Neuronal stem cell (in vitro differentiated cells): ENCODE measurements at regions not wholly inside any gene's neighbourhood (a gene's known extent, or its start where the extent isn't known, plus 50 kb on each side); places are given as distances from the start of the nearest gene placed in this dataset.

Source experiments
- DNase-seq: peaks from one replicate; pipeline ENCODE4 v3.0.0-alpha.2; 2013; ENCODE audit warnings: low spot score
- H2AFZ ChIP-seq: one replicate; pipeline ENCODE4 v1.6.1; 2013; ENCODE audit warnings: mild to moderate bottlenecking, low read length, inconsistent platforms
- H2AK5ac ChIP-seq: 2 replicates; pipeline ENCODE4 v1.6.1; 2013; ENCODE audit warnings: low read depth, mild to moderate bottlenecking, inconsistent platforms, low read length, moderate library complexity, mixed read lengths
- H2BK120ac ChIP-seq: 2 replicates; pipeline ENCODE4 v1.6.1; 2013; ENCODE audit warnings: low read depth, mild to moderate bottlenecking, inconsistent platforms, low read length, moderate library complexity, mixed read lengths
- H2BK12ac ChIP-seq: one replicate; pipeline ENCODE4 v1.6.1; 2013; ENCODE audit warnings: low read length, inconsistent platforms
- H2BK15ac ChIP-seq: 2 replicates; pipeline ENCODE4 v1.6.1; 2013; ENCODE audit warnings: mild to moderate bottlenecking, low read length, inconsistent platforms, mixed read lengths
- H2BK5ac ChIP-seq: one replicate; pipeline ENCODE4 v1.6.1; 2013; ENCODE audit warnings: inconsistent platforms, mild to moderate bottlenecking, low read length, moderate library complexity
- H3K14ac ChIP-seq: one replicate; pipeline ENCODE4 v1.6.1; 2013; ENCODE audit warnings: low read length, inconsistent platforms
- H3K18ac ChIP-seq: 2 replicates; pipeline ENCODE4 v1.6.1; 2013; ENCODE audit warnings: low read length, inconsistent platforms
- H3K23ac ChIP-seq: 2 replicates; pipeline ENCODE4 v1.6.1; 2013; ENCODE audit warnings: low read depth, mild to moderate bottlenecking, mixed read lengths, low read length, inconsistent platforms; ENCODE audit not compliant: poor library complexity
- H3K27ac ChIP-seq: replicated peaks from 3 replicates; pipeline ENCODE4 v1.5.1; 2013; ENCODE audit warnings: low read length, inconsistent platforms
- H3K27me3 ChIP-seq, 3 experiments: 2 replicates each; pipeline ENCODE4 v1.6.1; 2013; ENCODE audit warnings: low read length in 3 of 3, mild to moderate bottlenecking in 2 of 3, inconsistent platforms in 1 of 3, low read depth in 1 of 3, mixed read lengths in 1 of 3, moderate library complexity in 1 of 3; ENCODE audit not compliant: control insufficient read depth in 3 of 3, insufficient read depth in 3 of 3
- H3K36me3 ChIP-seq, 2 donors: replicated peaks in 1 of 2; 2 replicates each; pipeline ENCODE4 v1.6.1; 2013; ENCODE audit warnings: low read length in 2 of 2; ENCODE audit not compliant: control insufficient read depth in 2 of 2, insufficient read depth in 2 of 2
- H3K4ac ChIP-seq: 2 replicates; pipeline ENCODE4 v1.6.1; 2013; ENCODE audit warnings: inconsistent platforms, mild to moderate bottlenecking, low read length, moderate library complexity
- H3K4me1 ChIP-seq, 2 donors: 1 replicate in 1 of 2; 2 replicates in 1 of 2; pipeline ENCODE4 v1.6.1; 2013; ENCODE audit warnings: low read length in 2 of 2, low read depth in 1 of 2; ENCODE audit not compliant: control insufficient read depth in 2 of 2, insufficient read depth in 1 of 2
- H3K4me2 ChIP-seq: one replicate; pipeline ENCODE4 v1.6.1; 2013; ENCODE audit warnings: mild to moderate bottlenecking, low read length, inconsistent platforms; ENCODE audit not compliant: insufficient read depth, poor library complexity, severe bottlenecking
- H3K4me3 ChIP-seq, 2 donors: 2 replicates each; pipeline ENCODE4 v1.5.1; 2013; ENCODE audit warnings: low read length in 2 of 2, mild to moderate bottlenecking in 2 of 2, inconsistent platforms in 1 of 2, moderate library complexity in 1 of 2
- H3K79me1 ChIP-seq: one replicate; pipeline ENCODE4 v1.6.1; 2013; ENCODE audit warnings: low read depth, mild to moderate bottlenecking, inconsistent platforms, low read length, moderate library complexity
- H3K9ac ChIP-seq: one replicate; pipeline ENCODE4 v1.6.1; 2013; ENCODE audit warnings: mild to moderate bottlenecking, low read depth, low read length, inconsistent platforms; ENCODE audit not compliant: poor library complexity
- H3K9me3 ChIP-seq, 2 donors: replicated peaks in 1 of 2; 2 replicates each; pipeline versions ENCODE3 to v1.6.1; 2013; ENCODE audit warnings: low read length in 2 of 2, mild to moderate bottlenecking in 2 of 2, inconsistent platforms in 1 of 2, low read depth in 1 of 2, mixed read lengths in 1 of 2, moderate library complexity in 1 of 2; ENCODE audit not compliant: control insufficient read depth in 2 of 2, insufficient read depth in 1 of 2
- H4K8ac ChIP-seq: one replicate; pipeline ENCODE4 v1.6.1; 2013; ENCODE audit warnings: low read depth, mild to moderate bottlenecking, inconsistent platforms, low read length, moderate library complexity
- H4K91ac ChIP-seq: one replicate; pipeline ENCODE4 v1.6.1; 2013; ENCODE audit warnings: low read length, low read depth, mild to moderate bottlenecking, inconsistent platforms; ENCODE audit not compliant: poor library complexity
- WGBS, 2 donors: extraction: QIAGEN DNeasy Blood & Tissue Kit; methylation state at CpG; one replicate each; pipeline ENCODE4 v1.1.7; 2013; ENCODE audit warnings: missing lambda C conversion rate in 2 of 2, mixed read lengths in 1 of 2; ENCODE audit not compliant: insufficient read length in 2 of 2, insufficient replicate concordance in 1 of 2; ENCODE audit errors: extremely low coverage in 2 of 2; 5-methylcytosine and 5-hydroxymethylcytosine counted together

- Histone ChIP-seq H2BK120ac (no peak overlapping the region), H3K79me1 (no peaks in the 10 kb centered on the region), H2BK15ac (no peak overlapping the region), H3K27me3 (peaks cover 0 to 3% (median 0%) of the 10 kb centered on the region in 3 experiments), H2BK12ac (no peak overlapping the region), H2AK5ac (no peak overlapping the region), H3K18ac (no peak overlapping the region), H3K9ac (no peak overlapping the region), H3K4me3 (no peak overlapping the region), H3K4ac (no peak overlapping the region), H2BK5ac (no peak overlapping the region), H3K9me3 (no peaks in the 10 kb centered on the region), H3K14ac (no peak overlapping the region), H3K23ac (no peak overlapping the region), H2AFZ (no peak overlapping the region), H3K4me2 (no peak overlapping the region), H4K8ac (no peak overlapping the region), H3K4me1 (peaks cover 0 to 4% of the 10 kb centered on the region in 2 donors), H4K91ac (no peak overlapping the region), H3K36me3 (no peaks in the 10 kb centered on the region), H3K27ac (no peak overlapping the region)
- no peak for DNase-seq
- no CpG with 5 or more reads among the region's 3 CpGs for WGBS, 2 donors
Observed at GRCh38 chr20:43393052-43393451, 64.6 kb upstream of the SRSF6 start.

- Histone ChIP-seq H3K27me3 (peaks cover 0 to 3% (median 0%) of the 10 kb centered on the region in 3 experiments), H3K4me2 (no peak overlapping the region), H2BK12ac (no peak overlapping the region), H2BK5ac (no peak overlapping the region), H3K14ac (no peak overlapping the region), H2AK5ac (no peak overlapping the region), H2BK15ac (no peak overlapping the region), H2AFZ (no peak overlapping the region), H3K23ac (no peak overlapping the region), H3K9me3 (no peaks in the 10 kb centered on the region), H3K27ac (no peak overlapping the region), H2BK120ac (no peak overlapping the region), H3K18ac (peak overlapping the region; percentile 33), H3K9ac (peak overlapping the region; percentile 30), H3K4me1 (peaks cover 0 to 4% of the 10 kb centered on the region in 2 donors), H3K36me3 (no peaks in the 10 kb centered on the region), H4K8ac (no peak overlapping the region), H3K4ac (no peak overlapping the region), H3K79me1 (no peaks in the 10 kb centered on the region), H3K4me3 (no peak overlapping the region), H4K91ac (no peak overlapping the region)
- WGBS, 2 donors: no CpG with 5 or more reads among the region's 5 CpGs
- DNase-seq: no peak
Observed at GRCh38 chr20:43392561-43392960, 65.1 kb upstream of the SRSF6 start.

- peak overlapping the region; percentile 89 for H3K23ac ChIP-seq
- no peak overlapping the region for H3K9ac ChIP-seq
- H2BK120ac ChIP-seq: no peak overlapping the region
- H3K9me3 ChIP-seq: no peaks in the 10 kb centered on the region
- peak overlapping the region; percentile 81 for H2AK5ac ChIP-seq
- H2BK5ac ChIP-seq: no peak overlapping the region
- H3K4ac ChIP-seq: peak overlapping the region; percentile 53
- H3K79me1 ChIP-seq: no peaks in the 10 kb centered on the region
- DNase-seq: peak; percentile 26
- H3K14ac ChIP-seq: peak overlapping the region; percentile 38
- peak overlapping the region; percentile 37 for H2BK15ac ChIP-seq
- H3K4me1 ChIP-seq: peaks cover 0 to 4% of the 10 kb centered on the region in 2 donors
- H3K4me2 ChIP-seq: peak overlapping the region; percentile 33
- WGBS, 2 donors: no CpG with 5 or more reads among the region's 26 CpGs
- peak overlapping the region; percentile 91 for H3K18ac ChIP-seq
- H3K27ac ChIP-seq: no peak overlapping the region
- H3K4me3 ChIP-seq: no peak overlapping the region
- no peak overlapping the region for H4K8ac ChIP-seq
- H4K91ac ChIP-seq: no peak overlapping the region
- peak overlapping the region; percentile 31 for H2BK12ac ChIP-seq
- H3K36me3 ChIP-seq: no peaks in the 10 kb centered on the region
- H2AFZ ChIP-seq: no peak overlapping the region
- H3K27me3 ChIP-seq: peaks cover 0 to 3% (median 0%) of the 10 kb centered on the region in 3 experiments
Observed at GRCh38 chr20:43389839-43390626, 67.7 kb upstream of the SRSF6 start.

GRCh38 chr20:43389211-43389610 is 68.5 kb upstream of the SRSF6 start:
- Histone ChIP-seq H2AFZ (no peak overlapping the region), H3K23ac (no peak overlapping the region), H2BK5ac (no peak overlapping the region), H3K9ac (no peak overlapping the region), H2AK5ac (peak overlapping the region; percentile 20), H3K4me1 (peaks cover 0 to 4% of the 10 kb centered on the region in 2 donors), H3K14ac (no peak overlapping the region), H3K36me3 (no peaks in the 10 kb centered on the region), H3K27ac (no peak overlapping the region), H2BK15ac (no peak overlapping the region), H3K9me3 (no peaks in the 10 kb centered on the region), H3K4me3 (peak overlapping the region in 1 of 2 donors; percentile 33), H2BK120ac (no peak overlapping the region), H4K8ac (no peak overlapping the region), H3K79me1 (no peaks in the 10 kb centered on the region), H3K4me2 (no peak overlapping the region), H3K4ac (no peak overlapping the region), H4K91ac (no peak overlapping the region), H2BK12ac (no peak overlapping the region), H3K27me3 (peaks cover 0 to 3% (median 0%) of the 10 kb centered on the region in 3 experiments), H3K18ac (no peak overlapping the region)
- no CpG with 5 or more reads among the region's 6 CpGs for WGBS, 2 donors
- DNase-seq: no peak
